Right lobe of liver (tissue), 6 donors: ENCODE measurements at regions not wholly inside any gene's neighbourhood (a gene's known extent, or its start where the extent isn't known, plus 50 kb on each side); places are given as distances from the start of the nearest gene placed in this dataset.

Experiments
- ATAC-seq, 4 donors: fragments of 200-7000 bp; cut with Tn5 transposase; one replicate each; pipeline ENCODE4 v1.9.1; 2020; ENCODE audit warnings: mild to moderate bottlenecking in 4 of 4, moderate library complexity in 4 of 4
- DNase-seq, 3 donors: peaks; one replicate each; pipeline ENCODE4 v3.0.0-alpha.2; 2020
- H3K27ac ChIP-seq, 3 donors: fragments of 200-600 bp; one replicate each; pipeline ENCODE4 v1.8.0; 2022
- H3K27me3 ChIP-seq, 2 donors: fragments of 200-600 bp; one replicate each; pipeline ENCODE4 v1.8.0; 2022
- H3K36me3 ChIP-seq, 4 donors: fragments of 200-600 bp; sonication (generic) in 1 of 4; one replicate each; pipeline versions ENCODE4 v1.5.1 to v1.8.0; 2017 to 2022; ENCODE audit warnings: control low read depth in 1 of 4
- H3K4me1 ChIP-seq, 4 donors: fragments of 200-600 bp; sonication (generic) in 1 of 4; one replicate each; pipeline versions ENCODE4 v1.5.1 to v1.8.0; 2017 to 2022; ENCODE audit warnings: control low read depth in 1 of 4
- H3K4me3 ChIP-seq, 3 donors: fragments of 200-600 bp; one replicate each; pipeline ENCODE4 v1.8.0; 2022
- H3K9me3 ChIP-seq, 4 donors: fragments of 200-600 bp; sonication (generic) in 1 of 4; one replicate each; pipeline versions ENCODE4 v1.5.1 to v1.8.0; 2017 to 2022; ENCODE audit warnings: control low read depth in 1 of 4
- POLR2A ChIP-seq: fragments of 450-650 bp; IDR thresholded peaks from one replicate; pipeline ENCODE4 v1.6.1; 2017; ENCODE audit warnings: antibody characterized with exemption, mild to moderate bottlenecking
- WGBS: methylation state at CpG from one replicate; pipeline ENCODE4 v1.1.6; 2018; ENCODE audit warnings: low coverage, low lambda C conversion rate; ENCODE audit not compliant: insufficient coverage; ENCODE audit errors: missing lambda C conversion rate; 5-methylcytosine and 5-hydroxymethylcytosine counted together
- intact Hi-C, 2 donors: fragments of 100-400 bp; cut with DNase I; formaldehyde crosslinking; loops; one replicate each; pipeline versions ENCODE4 v1.11.2 to v1.14.1; 2022
- TF ChIP-seq, protein P1 (sequence below), 4 donors: fragments of 200-600 bp in 3 of 4; fragments of 450-650 bp in 1 of 4; IDR thresholded peaks; one replicate each; pipeline versions ENCODE4 v1.5.1 to v1.8.0; 2016 to 2022; ENCODE audit warnings: antibody characterized with exemption in 4 of 4, mild to moderate bottlenecking in 2 of 4
- donor health status: DM: no; HTN: yes; CAD: no.
- donor health status: DM: no; HTN: no; CAD: no.
- donor health status: DM: no; HTN: no; CAD: no.
- donor health status: DM: no; HTN: yes; CAD: no.
- donor health status: DM: no; HTN: yes; CAD: no.

DNA sequence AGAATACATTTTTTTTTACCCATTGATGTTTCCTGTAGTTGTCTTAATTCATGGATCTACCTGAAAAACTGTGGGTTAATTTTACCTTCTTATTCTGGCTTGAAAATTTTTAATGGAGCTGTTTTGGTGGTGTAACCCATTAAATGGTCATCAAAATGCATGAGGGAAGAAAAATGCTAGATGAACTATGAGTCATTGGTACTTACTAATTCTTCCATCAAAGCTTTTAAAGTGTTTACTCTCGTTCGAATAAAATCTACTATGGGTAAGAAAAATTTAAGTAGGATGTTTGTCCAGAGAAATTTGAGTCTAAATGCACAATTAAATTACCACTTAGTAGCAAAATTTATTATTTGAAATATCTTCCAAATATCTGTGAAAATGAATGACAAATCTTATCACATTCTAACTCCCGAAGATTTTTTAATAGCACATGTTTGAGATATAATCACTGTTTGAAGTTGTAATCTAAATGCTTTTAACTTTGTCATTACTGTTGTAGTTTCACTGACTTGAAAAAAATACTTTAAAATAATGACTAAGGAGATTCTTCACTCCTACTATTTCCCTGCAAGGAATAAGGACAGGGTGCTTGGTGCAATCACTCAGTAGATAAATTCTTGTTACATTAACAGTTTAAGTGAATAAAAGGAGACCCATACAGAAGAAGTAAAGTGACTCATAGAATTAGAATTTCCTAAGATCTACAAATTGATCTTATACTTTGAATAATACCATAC lies 437.7 kb downstream of the IRS2 start:
- no peak for DNase-seq
- no peaks in the 10 kb centered on the region for H3K36me3 ChIP-seq
- TF ChIP-seq, protein P1, sequence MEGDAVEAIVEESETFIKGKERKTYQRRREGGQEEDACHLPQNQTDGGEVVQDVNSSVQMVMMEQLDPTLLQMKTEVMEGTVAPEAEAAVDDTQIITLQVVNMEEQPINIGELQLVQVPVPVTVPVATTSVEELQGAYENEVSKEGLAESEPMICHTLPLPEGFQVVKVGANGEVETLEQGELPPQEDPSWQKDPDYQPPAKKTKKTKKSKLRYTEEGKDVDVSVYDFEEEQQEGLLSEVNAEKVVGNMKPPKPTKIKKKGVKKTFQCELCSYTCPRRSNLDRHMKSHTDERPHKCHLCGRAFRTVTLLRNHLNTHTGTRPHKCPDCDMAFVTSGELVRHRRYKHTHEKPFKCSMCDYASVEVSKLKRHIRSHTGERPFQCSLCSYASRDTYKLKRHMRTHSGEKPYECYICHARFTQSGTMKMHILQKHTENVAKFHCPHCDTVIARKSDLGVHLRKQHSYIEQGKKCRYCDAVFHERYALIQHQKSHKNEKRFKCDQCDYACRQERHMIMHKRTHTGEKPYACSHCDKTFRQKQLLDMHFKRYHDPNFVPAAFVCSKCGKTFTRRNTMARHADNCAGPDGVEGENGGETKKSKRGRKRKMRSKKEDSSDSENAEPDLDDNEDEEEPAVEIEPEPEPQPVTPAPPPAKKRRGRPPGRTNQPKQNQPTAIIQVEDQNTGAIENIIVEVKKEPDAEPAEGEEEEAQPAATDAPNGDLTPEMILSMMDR (IDR thresholded peaks at IDR 0.05): no peak
- no peak overlapping the region for H3K27ac ChIP-seq
- no peaks in the 10 kb centered on the region for H3K27me3 ChIP-seq
- no peak overlapping the region for H3K4me3 ChIP-seq
- ATAC-seq: no peak
- H3K9me3 ChIP-seq: no peaks in the 10 kb centered on the region
- intact Hi-C loops: no loop called here
- H3K4me1 ChIP-seq: no peaks in the 10 kb centered on the region
- 75% methylated on average over 3 of the region's 3 CpGs for WGBS

DNA sequence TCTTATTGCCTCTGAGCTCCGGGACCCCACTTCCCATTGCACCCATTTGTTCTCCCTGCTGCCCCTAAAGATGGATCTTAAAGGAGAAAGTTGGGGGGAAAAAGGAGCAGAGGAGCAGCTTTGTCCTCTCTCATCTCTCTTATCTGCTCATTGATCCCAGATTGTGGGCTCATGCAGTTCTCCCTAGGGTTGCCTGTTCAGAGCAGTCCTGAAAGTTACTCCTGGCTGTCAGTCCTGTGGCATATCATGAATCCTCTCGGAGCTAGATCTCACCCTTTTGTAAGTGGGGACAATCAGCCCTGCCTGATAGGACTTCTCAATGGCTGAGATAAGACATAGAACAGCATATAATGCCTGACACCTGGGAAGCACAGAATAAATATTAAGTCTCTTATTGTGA lies 440.3 kb downstream of the IRS2 start:
- no peaks in the 10 kb centered on the region for H3K27me3 ChIP-seq
- no peak for TF ChIP-seq POLR2A
- TF ChIP-seq, protein P1 (IDR thresholded peaks at IDR 0.05): no peak
- H3K9me3 ChIP-seq: no peaks in the 10 kb centered on the region
- 79% methylated on average over 2 of the region's 2 CpGs for WGBS
- no peaks in the 10 kb centered on the region for H3K4me1 ChIP-seq
- no peaks in the 10 kb centered on the region for H3K36me3 ChIP-seq
- no peak overlapping the region for H3K4me3 ChIP-seq
- no peak for DNase-seq
- intact Hi-C loops: no loop called here
- no peak for ATAC-seq
- H3K27ac ChIP-seq: no peak overlapping the region

DNA sequence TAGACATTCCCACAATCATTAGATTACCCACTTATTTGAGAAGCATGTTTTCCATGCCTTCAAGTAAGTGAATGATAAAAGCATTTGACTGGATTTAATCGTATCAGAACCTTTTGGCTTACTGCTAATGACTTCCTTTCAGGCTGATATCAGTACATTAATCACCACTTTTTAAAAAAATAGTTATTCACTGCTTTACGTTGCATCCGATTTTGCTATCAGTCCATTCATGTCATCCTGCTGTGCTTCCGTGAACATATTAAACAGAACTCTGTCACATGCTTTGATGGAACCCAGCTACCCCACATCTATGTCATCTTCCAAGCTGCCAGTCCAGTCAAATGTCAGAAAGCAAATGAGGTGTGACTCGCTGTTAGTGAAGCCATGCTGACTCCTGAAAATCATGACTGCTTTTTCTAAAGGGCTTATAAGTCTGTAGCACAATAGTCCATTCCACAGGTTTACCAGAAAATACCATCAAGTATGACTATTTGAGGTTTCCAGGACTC lies 440.9 kb downstream of the IRS2 start:
- WGBS: 73% methylated on average over 5 of the region's 5 CpGs
- DNase-seq (no peak), ATAC-seq (no peak)
- intact Hi-C loops: no loop called here
- TF ChIP-seq POLR2A: no peak
- TF ChIP-seq, protein P1 (IDR thresholded peaks at IDR 0.05): no peak
- Histone ChIP-seq H3K36me3 (no peaks in the 10 kb centered on the region), H3K4me3 (no peak overlapping the region), H3K27me3 (no peaks in the 10 kb centered on the region), H3K9me3 (no peaks in the 10 kb centered on the region), H3K27ac (no peak overlapping the region), H3K4me1 (no peaks in the 10 kb centered on the region)

DNA sequence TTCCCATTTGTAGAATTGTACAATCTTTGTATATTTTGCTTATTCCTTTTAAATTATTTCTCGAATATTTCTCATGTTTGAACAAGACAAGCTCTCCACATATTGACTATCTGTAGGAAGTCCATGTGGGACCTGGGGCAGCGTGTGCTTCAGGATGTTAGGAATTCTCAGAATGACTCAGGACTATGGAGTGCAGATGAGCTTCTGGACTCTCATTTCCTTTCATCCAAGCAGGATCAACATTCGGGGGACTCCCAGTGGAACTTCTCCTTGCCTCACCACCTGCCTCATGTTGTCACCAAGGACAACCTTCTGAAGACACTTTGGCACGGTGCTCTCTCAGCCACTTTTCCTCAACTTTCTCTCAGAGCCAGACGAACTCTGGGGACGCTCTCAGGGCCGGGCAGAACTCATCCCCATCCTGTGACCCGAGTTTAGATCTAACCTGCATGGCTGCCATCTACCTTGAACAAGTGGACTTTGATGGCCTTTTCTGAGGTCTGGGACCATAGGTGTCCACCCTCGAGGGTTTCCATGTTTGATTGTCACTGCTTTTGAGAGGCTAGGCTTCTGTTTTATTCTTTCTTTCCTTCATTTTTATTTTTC lies 441.7 kb downstream of the IRS2 start:
- 73% methylated on average over 9 of the region's 9 CpGs for WGBS
- Histone ChIP-seq H3K9me3 (no peaks in the 10 kb centered on the region), H3K27me3 (no peaks in the 10 kb centered on the region), H3K36me3 (no peaks in the 10 kb centered on the region), H3K27ac (no peak overlapping the region), H3K4me1 (no peaks in the 10 kb centered on the region), H3K4me3 (no peak overlapping the region)
- DNase-seq (no peak), ATAC-seq (no peak)
- no peak for TF ChIP-seq POLR2A
- TF ChIP-seq, protein P1 (IDR thresholded peaks at IDR 0.05): no peak
- intact Hi-C loops: no loop called here
